H9 (cell line): ENCODE measurements at regions not wholly inside any gene's neighbourhood (a gene's known extent, or its start where the extent isn't known, plus 50 kb on each side); places are given as distances from the start of the nearest gene placed in this dataset.

Source experiments
- DNase-seq: peaks from one replicate; pipeline ENCODE4 v3.0.0-alpha.2; 2017
- H2AFZ ChIP-seq: one replicate; pipeline ENCODE4 v1.6.1; 2013; ENCODE audit warnings: mild to moderate bottlenecking, low read length, control low read depth, moderate library complexity
- H2AK5ac ChIP-seq: 2 replicates; pipeline ENCODE4 v1.6.1; 2013; ENCODE audit warnings: low read length, control low read depth, mixed read lengths; ENCODE audit not compliant: insufficient read length
- H2BK120ac ChIP-seq: one replicate; pipeline ENCODE4 v1.6.1; 2013; ENCODE audit warnings: low read depth, mild to moderate bottlenecking, low read length, control low read depth, inconsistent platforms; ENCODE audit not compliant: poor library complexity, severe bottlenecking
- H2BK12ac ChIP-seq: 2 replicates; pipeline ENCODE4 v1.6.1; 2013; ENCODE audit warnings: low read length, control low read depth, mixed read lengths, low read depth; ENCODE audit not compliant: insufficient read length
- H2BK15ac ChIP-seq: 2 replicates; pipeline ENCODE4 v1.6.1; 2013; ENCODE audit warnings: low read depth, low read length, control low read depth
- H2BK20ac ChIP-seq: one replicate; pipeline ENCODE4 v1.6.1; 2013; ENCODE audit warnings: low read depth, mild to moderate bottlenecking, low read length, control low read depth, inconsistent platforms; ENCODE audit not compliant: poor library complexity, severe bottlenecking
- H2BK5ac ChIP-seq: 2 replicates; pipeline ENCODE4 v1.6.1; 2013; ENCODE audit warnings: low read length, control low read depth, mixed read lengths; ENCODE audit not compliant: insufficient read length
- H3K14ac ChIP-seq: 2 replicates; pipeline ENCODE4 v1.6.1; 2013; ENCODE audit warnings: low read length, control low read depth; ENCODE audit not compliant: insufficient read depth
- H3K18ac ChIP-seq: 2 replicates; pipeline ENCODE4 v1.6.1; 2013; ENCODE audit warnings: low read depth, mild to moderate bottlenecking, mixed read lengths, low read length, control low read depth; ENCODE audit not compliant: insufficient read length
- H3K23ac ChIP-seq: 2 replicates; pipeline ENCODE4 v1.6.1; 2013; ENCODE audit warnings: low read length, control low read depth, mixed read lengths, low read depth; ENCODE audit not compliant: insufficient read length
- H3K23me2 ChIP-seq: 2 replicates; pipeline ENCODE4 v1.6.1; 2013; ENCODE audit warnings: low read depth, mild to moderate bottlenecking, mixed read lengths, low read length, control low read depth; ENCODE audit not compliant: insufficient read length, poor library complexity, severe bottlenecking
- H3K27ac ChIP-seq: 2 replicates; pipeline ENCODE4 v1.5.1; 2013; ENCODE audit warnings: low read length, control low read depth, mixed read lengths, low read depth; ENCODE audit not compliant: insufficient read length
- H3K27me3 ChIP-seq: 2 replicates; pipeline ENCODE4 v1.6.1; 2013; ENCODE audit warnings: low read length, control low read depth, inconsistent platforms; ENCODE audit not compliant: insufficient read depth
- H3K4ac ChIP-seq: 2 replicates; pipeline ENCODE4 v1.6.1; 2013; ENCODE audit warnings: low read depth, mild to moderate bottlenecking, control low read depth, inconsistent platforms, low read length, moderate library complexity
- H3K4me1 ChIP-seq: 2 replicates; pipeline ENCODE4 v1.6.1; 2013; ENCODE audit warnings: low read length, control low read depth, inconsistent platforms; ENCODE audit not compliant: insufficient read depth
- H3K4me2 ChIP-seq: 2 replicates; pipeline ENCODE4 v1.6.1; 2013; ENCODE audit warnings: low read length, control low read depth, mixed read lengths; ENCODE audit not compliant: insufficient read length, insufficient read depth
- H3K56ac ChIP-seq: 2 replicates; pipeline ENCODE4 v1.6.1; 2013; ENCODE audit warnings: low read depth, mild to moderate bottlenecking, mixed read lengths, low read length, control low read depth; ENCODE audit not compliant: insufficient read length
- H3K79me1 ChIP-seq: 2 replicates; pipeline ENCODE4 v1.6.1; 2013; ENCODE audit warnings: low read depth, mild to moderate bottlenecking, moderate library complexity, low read length, control low read depth, inconsistent platforms; ENCODE audit not compliant: insufficient read depth, poor library complexity, severe bottlenecking
- H3K79me2 ChIP-seq: 2 replicates; pipeline ENCODE4 v1.6.1; 2013; ENCODE audit warnings: low read length, control low read depth, inconsistent platforms; ENCODE audit not compliant: insufficient read depth
- H3K9ac ChIP-seq: 2 replicates; pipeline ENCODE4 v1.6.1; 2013; ENCODE audit warnings: low read length, control low read depth, mixed read lengths; ENCODE audit not compliant: insufficient read length; ENCODE audit errors: extremely low read depth
- H3K9me3 ChIP-seq: one replicate; pipeline ENCODE4 v1.6.1; 2013; ENCODE audit warnings: low read depth, low read length, inconsistent platforms; ENCODE audit not compliant: control insufficient read depth
- H3T11ph ChIP-seq: one replicate; pipeline ENCODE4 v1.6.1; 2013; ENCODE audit warnings: mild to moderate bottlenecking, low read length, control low read depth, inconsistent platforms
- H4K20me1 ChIP-seq: one replicate; pipeline ENCODE4 v1.6.1; 2013; ENCODE audit not compliant: control insufficient read depth, insufficient read length, insufficient read depth
- H4K5ac ChIP-seq: 2 replicates; pipeline ENCODE4 v1.6.1; 2013; ENCODE audit warnings: low read depth, mild to moderate bottlenecking, mixed read lengths, low read length, control low read depth; ENCODE audit not compliant: insufficient read length
- H4K8ac ChIP-seq: replicated peaks from 2 replicates; pipeline ENCODE4 v1.6.1; 2013; ENCODE audit warnings: low read length, control low read depth, mixed read lengths, low read depth; ENCODE audit not compliant: insufficient read length
- H4K91ac ChIP-seq: 2 replicates; pipeline ENCODE4 v1.6.1; 2013; ENCODE audit warnings: low read depth, mild to moderate bottlenecking, moderate library complexity, mixed read lengths, low read length, control low read depth; ENCODE audit not compliant: insufficient read length
- H3K27ac Mint-ChIP-seq, 3 experiments: 2 replicates in 2 of 3; 3 replicates in 1 of 3; pipeline ENCODE4 v1.8.0; 2020 to 2021; ENCODE audit warnings: mixed read lengths in 3 of 3, mild to moderate bottlenecking in 1 of 3, moderate library complexity in 1 of 3
- H3K27me3 Mint-ChIP-seq: 2 replicates; pipeline ENCODE4 v1.8.0; 2021; ENCODE audit warnings: low read depth, mild to moderate bottlenecking, moderate library complexity, mixed read lengths
- H3K36me3 Mint-ChIP-seq, 3 experiments: 2 replicates in 2 of 3; 3 replicates in 1 of 3; pipeline ENCODE4 v1.8.0; 2020 to 2021; ENCODE audit warnings: low read depth in 3 of 3, mixed read lengths in 3 of 3; ENCODE audit not compliant: insufficient read depth in 1 of 3
- H3K4me1 Mint-ChIP-seq, 2 experiments: 2 replicates each; pipeline ENCODE4 v1.8.0; 2020; ENCODE audit warnings: mixed read lengths in 2 of 2
- H3K4me3 Mint-ChIP-seq, 2 experiments: 2 replicates in 1 of 2; 3 replicates in 1 of 2; pipeline ENCODE4 v1.8.0; 2020 to 2021; ENCODE audit warnings: mild to moderate bottlenecking in 2 of 2, mixed read lengths in 2 of 2, moderate library complexity in 1 of 2
- H3K9me3 Mint-ChIP-seq, 2 experiments: 2 replicates in 1 of 2; 3 replicates in 1 of 2; pipeline ENCODE4 v1.8.0; 2020; ENCODE audit warnings: mild to moderate bottlenecking in 2 of 2, mixed read lengths in 2 of 2, moderate library complexity in 1 of 2
- WGBS: extraction: QIAGEN DNeasy Blood & Tissue Kit; methylation state at CpG from one replicate; pipeline ENCODE4 v1.1.7; 2013; ENCODE audit warnings: missing lambda C conversion rate, low lambda C conversion rate, mixed read lengths; ENCODE audit not compliant: insufficient read length; ENCODE audit errors: extremely low coverage; 5-methylcytosine and 5-hydroxymethylcytosine counted together
- TF ChIP-seq, protein P1 (sequence below): fragments of 200-600 bp; sonication (generic); conservative IDR thresholded peaks from 3 replicates; pipeline ENCODE4 v1.8.0; 2021; ENCODE audit warnings: antibody characterized with exemption, mild to moderate bottlenecking

DNA sequence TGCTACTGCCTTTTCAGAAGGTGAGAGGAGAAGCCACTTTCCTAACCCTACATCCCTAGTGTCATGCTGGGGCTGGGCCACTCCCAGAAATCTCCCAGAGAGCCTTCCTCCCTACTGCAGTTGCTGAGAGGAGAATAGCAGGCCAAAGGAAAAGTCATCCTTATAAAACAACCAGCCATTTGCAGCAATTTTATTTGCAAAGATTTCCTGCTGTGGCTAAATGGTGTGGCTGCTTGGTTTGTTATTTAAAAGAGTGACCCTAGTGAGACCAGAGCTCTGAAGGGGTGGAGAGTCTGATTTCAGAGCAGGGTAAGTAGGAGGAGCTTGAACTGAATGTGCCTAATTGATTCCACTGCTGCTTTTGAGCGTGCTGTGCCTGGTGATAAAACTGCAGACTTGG is 232.0 kb downstream of the GRIN2B start:
- Mint-ChIP-seq H3K27ac (peak overlapping the region in 2 of 3 experiments; percentile 25 to 79; a peak in 3 of 7 replicates), H3K4me1 (peaks cover 67 to 68% of the 10 kb centered on the region in 2 experiments), H3K36me3 (peaks cover 0 to 2% (median 0%) of the 10 kb centered on the region in 3 experiments; a peak in 3 of 7 replicates), H3K27me3 (peaks cover 61% of the 10 kb centered on the region), H3K4me3 (peak overlapping the region in 1 of 2 experiments; percentile 60; a peak in 2 of 5 replicates), H3K9me3 (no peaks in the 10 kb centered on the region)
- H2BK5ac ChIP-seq: no peak overlapping the region
- H4K8ac ChIP-seq: no peak overlapping the region
- no peaks in the 10 kb centered on the region for H4K20me1 ChIP-seq
- H3K18ac ChIP-seq: no peak overlapping the region
- no peak overlapping the region for H2BK20ac ChIP-seq
- H3K27ac ChIP-seq: no peak overlapping the region
- H4K5ac ChIP-seq: no peak overlapping the region
- TF ChIP-seq, protein P1, sequence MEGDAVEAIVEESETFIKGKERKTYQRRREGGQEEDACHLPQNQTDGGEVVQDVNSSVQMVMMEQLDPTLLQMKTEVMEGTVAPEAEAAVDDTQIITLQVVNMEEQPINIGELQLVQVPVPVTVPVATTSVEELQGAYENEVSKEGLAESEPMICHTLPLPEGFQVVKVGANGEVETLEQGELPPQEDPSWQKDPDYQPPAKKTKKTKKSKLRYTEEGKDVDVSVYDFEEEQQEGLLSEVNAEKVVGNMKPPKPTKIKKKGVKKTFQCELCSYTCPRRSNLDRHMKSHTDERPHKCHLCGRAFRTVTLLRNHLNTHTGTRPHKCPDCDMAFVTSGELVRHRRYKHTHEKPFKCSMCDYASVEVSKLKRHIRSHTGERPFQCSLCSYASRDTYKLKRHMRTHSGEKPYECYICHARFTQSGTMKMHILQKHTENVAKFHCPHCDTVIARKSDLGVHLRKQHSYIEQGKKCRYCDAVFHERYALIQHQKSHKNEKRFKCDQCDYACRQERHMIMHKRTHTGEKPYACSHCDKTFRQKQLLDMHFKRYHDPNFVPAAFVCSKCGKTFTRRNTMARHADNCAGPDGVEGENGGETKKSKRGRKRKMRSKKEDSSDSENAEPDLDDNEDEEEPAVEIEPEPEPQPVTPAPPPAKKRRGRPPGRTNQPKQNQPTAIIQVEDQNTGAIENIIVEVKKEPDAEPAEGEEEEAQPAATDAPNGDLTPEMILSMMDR: no peak
- H3K23ac ChIP-seq: no peak overlapping the region
- H3K4me1 ChIP-seq: peaks cover 9% of the 10 kb centered on the region; the same call in 1 of the 2 replicates
- H3K9me3 ChIP-seq: no peaks in the 10 kb centered on the region
- H3K4ac ChIP-seq: no peak overlapping the region
- no peak overlapping the region for H3T11ph ChIP-seq
- DNase-seq: peak; percentile 90
- H4K91ac ChIP-seq: no peak overlapping the region
- H3K79me1 ChIP-seq: no peaks in the 10 kb centered on the region
- peaks cover 4% of the 10 kb centered on the region; the same call in 1 of the 2 replicates for H3K27me3 ChIP-seq
- no peak overlapping the region for H3K9ac ChIP-seq
- H3K4me2 ChIP-seq: peak overlapping the region; percentile 42
- no peak overlapping the region for H3K14ac ChIP-seq
- no peaks in the 10 kb centered on the region for H3K23me2 ChIP-seq
- H2BK12ac ChIP-seq: no peak overlapping the region
- H2AK5ac ChIP-seq: no peak overlapping the region
- H2BK15ac ChIP-seq: no peak overlapping the region
- H3K56ac ChIP-seq: no peak overlapping the region
- no peaks in the 10 kb centered on the region for H3K79me2 ChIP-seq
- H2BK120ac ChIP-seq: no peak overlapping the region
- no CpG with 5 or more reads among the region's 1 CpG for WGBS
- H2AFZ ChIP-seq: no peak overlapping the region
